Activated CD4-positive, CD25-positive, alpha-beta regulatory T cell treated with anti-CD3 and anti-CD28 coated beads, Interleukin-2, amount 50 U/mL, for 24 hours (primary cell): ENCODE measurements at regions not wholly inside any gene's neighbourhood (a gene's known extent, or its start where the extent isn't known, plus 50 kb on each side); places are given as distances from the start of the nearest gene placed in this dataset.
A peak's percentile ranks its signal among the peaks of the same experiment; 100 is the strongest.
"Not testable (repeated sequence)": the region's sequence is repeated elsewhere in the genome, so short reads cannot be mapped to it uniquely, and the experiment has no call there.

Experiments
- ATAC-seq, 2 donors: fragments of 150-1000 bp; cut with Tn5 transposase; one replicate each; pipeline ENCODE4 v1.10.0; 2021; ENCODE audit warnings: mild to moderate bottlenecking in 1 of 2, moderate library complexity in 1 of 2

- no peak for ATAC-seq
These were observed 167.9 kb upstream of the MOCS2 start for GRCh38 chr5:53277491-53277890.

GRCh38 chr5:53287573-53287972 is 178.0 kb upstream of the MOCS2 start:
- no peak for ATAC-seq

- ATAC-seq = no peak
These were observed 179.0 kb upstream of the MOCS2 start for GRCh38 chr5:53288511-53288910.

DNA sequence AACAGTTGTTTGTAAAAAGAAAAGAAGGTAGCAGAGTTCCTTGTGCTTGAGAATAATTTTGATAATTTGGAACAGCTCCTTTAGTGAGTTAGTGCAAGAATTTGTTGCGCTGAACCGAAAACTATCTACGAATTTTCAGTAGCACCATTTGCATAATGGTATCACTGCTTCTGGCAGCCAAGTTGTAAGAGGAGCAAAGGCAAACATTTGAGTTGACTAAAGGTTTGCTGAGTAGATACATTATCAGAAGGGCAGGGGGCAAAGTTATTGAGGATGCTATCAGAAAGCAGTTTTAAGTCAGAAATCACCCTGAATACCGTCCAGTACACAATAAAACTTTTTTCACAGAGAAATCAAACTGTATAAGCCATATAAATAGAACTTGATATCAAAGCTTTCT is 181.5 kb upstream of the MOCS2 start:
- ATAC-seq = no peak

DNA sequence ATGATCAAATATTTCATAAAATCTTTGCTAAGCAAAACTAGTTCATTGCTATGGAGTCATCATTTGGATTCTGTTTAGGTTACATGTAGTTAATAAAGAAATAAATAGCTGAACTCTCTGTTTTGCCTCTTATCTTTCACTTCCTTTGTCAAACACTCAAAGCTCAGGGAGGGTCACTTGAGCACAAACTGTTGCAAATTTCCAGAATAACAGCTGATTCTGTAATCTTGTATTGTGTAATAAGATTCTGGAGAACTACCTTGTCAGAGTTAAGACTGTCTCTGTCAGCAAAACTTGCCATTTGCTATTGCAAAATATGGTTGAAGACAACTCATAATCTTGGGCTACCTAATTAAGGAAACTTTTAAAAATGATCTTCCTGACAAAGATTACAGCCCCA is 182.0 kb upstream of the MOCS2 start:
- ATAC-seq = no peak

GRCh38 chr5:53298841-53299240 is 181.6 kb upstream of the FST start:
- ATAC-seq = no peak

DNA sequence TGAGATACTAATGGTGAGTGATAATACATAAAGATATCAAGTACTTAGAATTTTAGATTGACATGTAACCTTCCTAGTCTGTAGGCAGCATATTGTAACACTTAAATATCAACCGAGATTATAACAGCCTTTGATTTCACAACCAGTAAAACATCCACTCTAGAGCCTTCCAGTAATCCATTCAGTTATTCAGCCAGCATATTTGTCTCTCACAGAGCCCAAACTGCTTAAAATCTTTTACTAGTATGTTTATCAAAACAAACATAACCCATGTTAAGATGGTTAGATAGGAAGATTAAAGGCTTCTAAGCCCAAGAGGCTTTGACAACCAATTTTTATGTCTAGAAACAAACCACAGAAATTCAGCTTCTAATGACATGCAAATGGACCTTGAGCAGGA is 177.9 kb upstream of the FST start:
- ATAC-seq = no peak

GRCh38 chr5:53303105-53303504 is 177.3 kb upstream of the FST start:
- peak; percentile 80 for ATAC-seq

DNA sequence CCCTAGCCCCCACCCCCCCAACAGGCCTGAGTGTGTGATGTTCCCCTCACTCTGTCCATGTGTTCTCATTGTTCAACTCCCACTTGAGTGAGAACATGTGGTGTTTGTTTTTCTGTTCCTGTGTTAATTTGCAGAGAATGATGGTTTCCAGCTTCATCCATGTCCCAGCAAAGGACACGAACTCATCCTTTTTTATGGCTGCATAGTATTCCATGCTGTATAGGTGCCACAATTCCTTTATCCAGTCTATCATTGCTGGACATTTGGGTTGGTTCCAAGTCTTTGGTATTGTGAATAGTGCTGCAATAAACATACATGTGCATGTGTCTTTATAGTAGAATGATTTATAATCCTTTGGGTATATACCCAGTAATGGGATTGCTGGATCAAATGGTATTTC is 175.1 kb upstream of the FST start:
- not testable (repeated sequence) for ATAC-seq

DNA sequence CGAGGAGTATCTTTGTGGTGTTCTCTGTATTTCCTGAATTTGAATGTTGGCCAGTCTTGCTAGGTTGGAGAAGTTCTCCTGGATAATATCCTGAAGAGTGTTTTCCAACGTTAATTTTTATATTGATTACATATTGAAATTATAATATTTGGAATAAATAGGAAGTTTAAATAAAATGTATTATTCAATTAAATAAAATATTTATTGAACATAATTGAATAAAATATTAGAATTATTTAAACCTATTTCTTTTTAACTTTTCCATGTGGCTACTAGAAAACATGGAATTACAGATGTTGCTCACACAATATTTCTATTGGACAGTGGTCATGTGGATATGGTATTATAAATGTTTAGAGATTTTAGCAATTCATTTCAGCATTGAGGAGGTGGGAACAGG is 170.8 kb upstream of the FST start:
- no peak for ATAC-seq

- no peak for ATAC-seq
These were observed 168.7 kb upstream of the FST start for GRCh38 chr5:53311681-53312080.

GRCh38 chr5:53313145-53313544 is 167.3 kb upstream of the FST start:
- ATAC-seq = no peak

DNA sequence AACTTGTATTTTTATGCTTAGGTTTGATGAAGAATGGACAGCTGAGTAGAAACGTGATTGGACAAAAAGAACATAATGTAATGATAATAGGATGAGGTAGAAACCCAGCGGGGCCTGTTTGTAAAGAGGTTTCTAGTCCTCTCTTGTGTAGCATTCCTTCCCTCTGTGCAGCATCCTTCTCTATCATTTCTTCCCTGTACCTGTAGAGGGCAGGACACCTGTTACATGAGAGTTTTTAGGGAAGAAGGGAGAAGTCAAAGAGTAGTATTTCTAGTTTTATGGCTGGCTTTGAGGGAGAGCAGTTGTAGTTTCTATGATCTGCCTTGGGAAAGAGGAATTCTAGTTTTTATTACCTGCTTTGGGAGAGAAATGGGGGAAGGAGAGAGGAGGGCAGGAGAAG is 162.1 kb upstream of the FST start:
- no peak for ATAC-seq

DNA sequence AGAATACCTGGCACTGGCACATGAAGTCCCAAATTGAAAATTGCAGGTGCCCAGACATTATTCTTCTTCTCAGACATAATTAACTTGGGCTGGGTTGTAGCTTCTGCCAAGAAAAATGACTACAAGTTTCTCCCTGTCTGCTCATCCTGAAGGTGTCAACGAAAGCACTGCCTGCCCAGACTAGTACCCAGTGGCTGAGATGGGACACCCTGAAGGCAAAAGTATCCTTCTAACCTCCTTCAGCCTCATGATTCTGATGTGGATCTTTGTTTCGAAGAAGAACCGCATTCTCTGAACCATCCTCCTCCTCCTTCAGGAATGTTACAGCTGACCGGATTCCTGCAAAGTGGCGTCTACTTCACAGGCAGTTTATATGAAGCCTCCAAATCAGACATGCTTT is 161.1 kb upstream of the FST start:
- no peak for ATAC-seq

DNA sequence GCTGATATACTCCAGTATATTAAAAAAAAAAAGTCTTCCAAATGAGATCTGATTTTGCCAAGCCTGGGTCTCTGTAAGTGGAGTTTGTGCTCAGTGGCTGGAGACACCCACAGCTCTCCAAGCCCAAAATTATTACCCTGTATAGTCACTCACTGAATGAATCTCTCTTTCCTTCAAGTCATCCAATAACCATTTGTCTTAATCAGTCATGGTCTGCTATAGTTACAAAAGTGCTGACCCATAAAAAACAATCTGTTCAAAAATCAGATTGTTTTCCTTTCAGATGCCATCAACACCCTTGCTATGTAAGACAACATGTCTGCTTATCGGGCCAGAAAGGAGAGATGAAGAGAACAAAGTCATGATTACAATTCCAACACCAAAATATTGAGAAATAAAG is 159.4 kb upstream of the FST start:
- no peak for ATAC-seq

- no peak for ATAC-seq
These were observed 158.7 kb upstream of the FST start for GRCh38 chr5:53321721-53322120.

DNA sequence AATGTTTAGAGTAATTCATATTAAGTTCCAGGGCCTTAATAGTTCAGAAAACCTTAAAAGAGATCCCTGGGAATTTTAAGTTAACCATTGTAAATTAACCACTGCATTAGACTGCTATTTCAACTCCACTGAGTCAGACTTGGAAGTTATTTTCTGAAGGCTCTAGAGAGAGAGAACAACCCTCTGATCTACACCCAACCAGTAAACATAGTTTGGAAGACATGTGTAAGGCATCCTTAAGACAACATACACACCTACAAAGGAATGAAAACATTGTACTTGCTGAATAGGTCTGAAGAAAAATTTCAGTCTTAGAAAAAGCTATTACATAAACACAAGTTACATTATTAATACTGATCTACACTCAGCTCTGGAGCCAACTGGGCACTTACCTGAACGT is 158.2 kb upstream of the FST start:
- no peak for ATAC-seq

DNA sequence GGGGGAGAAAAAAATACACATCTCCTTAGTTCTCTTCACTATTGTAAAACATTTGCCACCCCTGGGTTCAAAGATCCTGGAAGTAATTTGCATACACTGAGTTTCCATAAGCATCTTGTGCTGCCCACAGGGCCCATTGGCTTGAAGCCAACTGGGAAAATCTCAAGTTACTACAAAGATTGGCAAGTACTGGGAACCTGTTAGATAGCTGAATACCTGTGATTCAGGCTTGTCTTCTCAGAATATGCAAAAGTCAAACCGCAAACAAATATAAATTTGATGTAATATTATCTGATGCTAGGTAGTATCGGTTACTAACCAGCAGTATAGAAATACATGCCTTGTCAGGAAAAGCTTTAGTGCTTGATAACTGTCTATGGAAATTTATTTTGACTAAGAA is 156.9 kb upstream of the FST start:
- no peak for ATAC-seq

- ATAC-seq = no peak
These were observed 156.3 kb upstream of the FST start for GRCh38 chr5:53323943-53324642.

- no peak for ATAC-seq
These were observed 153.8 kb upstream of the FST start for GRCh38 chr5:53326424-53327153.

GRCh38 chr5:53327811-53328334 is 152.6 kb upstream of the FST start:
- no peak for ATAC-seq

- ATAC-seq = no peak
These were observed 149.9 kb upstream of the FST start for GRCh38 chr5:53330491-53330890.

DNA sequence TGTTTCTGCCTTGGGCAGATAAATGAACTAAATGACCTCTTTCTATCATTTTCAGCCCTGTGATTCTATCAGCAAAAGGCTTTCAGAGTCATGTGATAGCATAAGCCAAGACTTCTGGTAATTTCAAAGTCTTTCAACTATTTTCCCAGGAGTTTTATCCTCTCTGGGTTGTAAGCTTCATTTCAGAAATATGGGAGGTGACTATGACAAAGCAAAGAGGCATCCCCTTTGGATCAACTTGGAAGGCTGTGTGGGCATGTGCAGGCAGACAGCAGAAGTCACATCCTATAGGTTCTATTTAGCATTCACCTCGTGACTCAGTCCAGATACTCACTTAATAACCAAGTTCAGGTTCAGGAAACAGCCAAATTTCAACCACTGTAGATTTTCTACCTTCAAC is 149.0 kb upstream of the FST start:
- ATAC-seq = no peak

DNA sequence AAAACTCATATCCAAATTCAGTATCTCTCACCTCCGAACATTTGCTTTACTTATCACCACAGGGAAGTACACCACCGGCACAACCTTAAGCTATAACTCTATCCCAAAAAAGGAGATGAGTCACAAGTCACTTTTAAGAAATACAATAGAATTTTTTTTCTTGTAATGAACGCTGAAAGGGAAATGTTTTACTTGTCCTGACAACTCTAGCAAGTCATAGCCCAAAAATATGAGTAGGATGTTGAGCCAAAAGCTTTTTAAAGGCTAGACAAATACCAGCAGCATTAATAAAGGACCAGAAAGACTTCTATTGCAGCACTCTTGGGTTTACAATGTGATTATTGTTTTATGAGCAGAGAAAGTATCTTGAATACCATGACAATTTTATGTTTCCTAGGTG is 147.3 kb upstream of the FST start:
- ATAC-seq = no peak
